Trophoblast cell (in vitro differentiated cells and primary cell): ENCODE measurements at regions not wholly inside any gene's neighbourhood (a gene's known extent, or its start where the extent isn't known, plus 50 kb on each side); places are given as distances from the start of the nearest gene placed in this dataset.

Experiments
- DNase-seq, 2 donors: peaks; one replicate each; pipeline ENCODE4 v3.0.0-alpha.2; 2016
- H2AFZ ChIP-seq: 2 replicates; pipeline ENCODE4 v1.6.1; 2013; ENCODE audit warnings: low read length, moderate library complexity, mild to moderate bottlenecking; ENCODE audit not compliant: insufficient read depth, poor library complexity
- H2AK5ac ChIP-seq: 2 replicates; pipeline ENCODE4 v1.6.1; 2013; ENCODE audit warnings: mild to moderate bottlenecking, low read length
- H2BK120ac ChIP-seq: 2 replicates; pipeline ENCODE4 v1.6.1; 2013; ENCODE audit warnings: low read length, mild to moderate bottlenecking, moderate library complexity; ENCODE audit not compliant: insufficient read depth, poor library complexity
- H2BK12ac ChIP-seq: 2 replicates; pipeline ENCODE4 v1.6.1; 2013; ENCODE audit warnings: mild to moderate bottlenecking, low read length, moderate library complexity
- H2BK5ac ChIP-seq: 2 replicates; pipeline ENCODE4 v1.6.1; 2013; ENCODE audit warnings: low read length, low read depth, moderate library complexity, mild to moderate bottlenecking; ENCODE audit not compliant: poor library complexity
- H3K14ac ChIP-seq: 2 replicates; pipeline ENCODE4 v1.6.1; 2013; ENCODE audit warnings: mild to moderate bottlenecking, low read length
- H3K18ac ChIP-seq: 2 replicates; pipeline ENCODE4 v1.6.1; 2013; ENCODE audit warnings: mild to moderate bottlenecking, low read length
- H3K23ac ChIP-seq: 2 replicates; pipeline ENCODE4 v1.6.1; 2013; ENCODE audit warnings: low read length
- H3K27ac ChIP-seq: 2 replicates; pipeline ENCODE4 v1.5.1; 2013; ENCODE audit warnings: low read depth, mild to moderate bottlenecking, inconsistent platforms, low read length, moderate library complexity
- H3K27me3 ChIP-seq: 2 replicates; pipeline ENCODE4 v1.6.1; 2013; ENCODE audit warnings: inconsistent platforms, mild to moderate bottlenecking, low read length, moderate library complexity; ENCODE audit not compliant: insufficient read depth
- H3K36me3 ChIP-seq, 2 experiments: 1 replicate in 1 of 2; 2 replicates in 1 of 2; pipeline ENCODE4 v1.6.1; 2013; ENCODE audit warnings: low read length in 2 of 2, mild to moderate bottlenecking in 2 of 2, moderate library complexity in 1 of 2; ENCODE audit not compliant: insufficient read depth in 2 of 2, control insufficient read depth in 1 of 2
- H3K4ac ChIP-seq: 2 replicates; pipeline ENCODE4 v1.6.1; 2013; ENCODE audit warnings: low read depth, mild to moderate bottlenecking, low read length, moderate library complexity
- H3K4me1 ChIP-seq, 2 experiments: 1 replicate in 1 of 2; 2 replicates in 1 of 2; pipeline ENCODE4 v1.6.1; 2013; ENCODE audit warnings: low read length in 2 of 2, mild to moderate bottlenecking in 2 of 2, moderate library complexity in 1 of 2; ENCODE audit not compliant: insufficient read depth in 2 of 2, control insufficient read depth in 1 of 2
- H3K4me2 ChIP-seq: 2 replicates; pipeline ENCODE4 v1.6.1; 2013; ENCODE audit warnings: inconsistent platforms, mild to moderate bottlenecking, low read length, moderate library complexity
- H3K4me3 ChIP-seq: 2 replicates; pipeline ENCODE4 v1.5.1; 2013; ENCODE audit warnings: mild to moderate bottlenecking, low read depth, low read length, inconsistent platforms
- H3K79me1 ChIP-seq: one replicate; pipeline ENCODE4 v1.6.1; 2013; ENCODE audit warnings: low read length
- H3K79me2 ChIP-seq: 2 replicates; pipeline ENCODE4 v1.6.1; 2013; ENCODE audit warnings: low read length, mild to moderate bottlenecking; ENCODE audit not compliant: control insufficient read depth, insufficient read depth, poor library complexity
- H3K9ac ChIP-seq: 2 replicates; pipeline ENCODE4 v1.6.1; 2013; ENCODE audit warnings: mild to moderate bottlenecking, low read length
- H3K9me3 ChIP-seq: 2 replicates; pipeline ENCODE4 v1.6.1; 2013; ENCODE audit warnings: low read depth, mild to moderate bottlenecking, control low read depth, inconsistent platforms, low read length; ENCODE audit not compliant: insufficient read depth
- H4K12ac ChIP-seq: 2 replicates; pipeline ENCODE4 v1.6.1; 2013; ENCODE audit warnings: low read depth, mild to moderate bottlenecking, low read length, moderate library complexity
- H4K8ac ChIP-seq: 2 replicates; pipeline ENCODE4 v1.6.1; 2013; ENCODE audit warnings: low read depth, mild to moderate bottlenecking, low read length, moderate library complexity
- H4K91ac ChIP-seq: one replicate; pipeline ENCODE4 v1.6.1; 2013; ENCODE audit warnings: low read depth, mild to moderate bottlenecking, low read length, moderate library complexity
- WGBS: extraction: QIAGEN DNeasy Blood & Tissue Kit; methylation state at CpG from one replicate; pipeline ENCODE4 v1.1.7; 2013; ENCODE audit warnings: missing lambda C conversion rate; ENCODE audit not compliant: insufficient read length, insufficient coverage; ENCODE audit errors: extremely low coverage; 5-methylcytosine and 5-hydroxymethylcytosine counted together

GRCh38 chr6:147015674-147016073 lies 188.5 kb upstream of the STXBP5 start:
- no peak overlapping the region for H3K18ac ChIP-seq
- DNase-seq = no peak
- no peak overlapping the region for H2BK120ac ChIP-seq
- WGBS = no CpG with 5 or more reads among the region's 5 CpGs
- H3K27ac ChIP-seq = no peak overlapping the region
- H3K14ac ChIP-seq = no peak overlapping the region
- H3K9ac ChIP-seq = no peak overlapping the region
- H4K12ac ChIP-seq = no peak overlapping the region
- H3K4me3 ChIP-seq = no peak overlapping the region
- H3K4me2 ChIP-seq = no peak overlapping the region
- H2BK12ac ChIP-seq = no peak overlapping the region
- H3K36me3 ChIP-seq = no peaks in the 10 kb centered on the region
- H2AFZ ChIP-seq = no peak overlapping the region
- H2BK5ac ChIP-seq = no peak overlapping the region
- no peaks in the 10 kb centered on the region for H3K27me3 ChIP-seq
- H3K79me1 ChIP-seq = no peaks in the 10 kb centered on the region
- H3K23ac ChIP-seq = no peak overlapping the region
- H4K91ac ChIP-seq = no peak overlapping the region
- H4K8ac ChIP-seq = no peak overlapping the region
- no peaks in the 10 kb centered on the region for H3K79me2 ChIP-seq
- no peak overlapping the region for H2AK5ac ChIP-seq
- no peak overlapping the region for H3K4ac ChIP-seq
- H3K4me1 ChIP-seq = no peaks in the 10 kb centered on the region
- H3K9me3 ChIP-seq = no peaks in the 10 kb centered on the region

- no peak overlapping the region for H2BK120ac ChIP-seq
- H3K79me2 ChIP-seq = no peaks in the 10 kb centered on the region
- no peak overlapping the region for H2BK5ac ChIP-seq
- no peak overlapping the region for H3K14ac ChIP-seq
- no peak overlapping the region for H2AFZ ChIP-seq
- H3K23ac ChIP-seq = no peak overlapping the region
- no peak overlapping the region for H3K27ac ChIP-seq
- no peak overlapping the region for H3K4ac ChIP-seq
- H3K36me3 ChIP-seq = no peaks in the 10 kb centered on the region
- no peaks in the 10 kb centered on the region for H3K79me1 ChIP-seq
- H3K4me3 ChIP-seq = no peak overlapping the region
- no peak overlapping the region for H3K18ac ChIP-seq
- WGBS = no CpG with 5 or more reads among the region's 3 CpGs
- no peak overlapping the region for H3K4me2 ChIP-seq
- no peaks in the 10 kb centered on the region for H3K4me1 ChIP-seq
- H2AK5ac ChIP-seq = no peak overlapping the region
- H4K12ac ChIP-seq = no peak overlapping the region
- H3K9ac ChIP-seq = no peak overlapping the region
- no peaks in the 10 kb centered on the region for H3K27me3 ChIP-seq
- H3K9me3 ChIP-seq = no peaks in the 10 kb centered on the region
- DNase-seq = no peak
- no peak overlapping the region for H4K8ac ChIP-seq
- no peak overlapping the region for H4K91ac ChIP-seq
- no peak overlapping the region for H2BK12ac ChIP-seq
These were observed 187.8 kb upstream of the STXBP5 start for GRCh38 chr6:147016440-147016839.

GRCh38 chr6:147017153-147017552 lies 187.1 kb upstream of the STXBP5 start:
- H3K4me2 ChIP-seq = no peak overlapping the region
- H4K12ac ChIP-seq = no peak overlapping the region
- H3K4me3 ChIP-seq = no peak overlapping the region
- H3K23ac ChIP-seq = no peak overlapping the region
- no peak overlapping the region for H4K8ac ChIP-seq
- no CpG with 5 or more reads among the region's 4 CpGs for WGBS
- H2AFZ ChIP-seq = no peak overlapping the region
- no peak overlapping the region for H4K91ac ChIP-seq
- H3K36me3 ChIP-seq = no peaks in the 10 kb centered on the region
- H3K27ac ChIP-seq = no peak overlapping the region
- no peak overlapping the region for H2BK5ac ChIP-seq
- no peak overlapping the region for H3K9ac ChIP-seq
- H3K14ac ChIP-seq = no peak overlapping the region
- H2BK120ac ChIP-seq = no peak overlapping the region
- no peaks in the 10 kb centered on the region for H3K9me3 ChIP-seq
- no peaks in the 10 kb centered on the region for H3K79me1 ChIP-seq
- H3K4ac ChIP-seq = no peak overlapping the region
- H2BK12ac ChIP-seq = no peak overlapping the region
- DNase-seq = no peak
- H3K79me2 ChIP-seq = no peaks in the 10 kb centered on the region
- H3K18ac ChIP-seq = no peak overlapping the region
- no peaks in the 10 kb centered on the region for H3K27me3 ChIP-seq
- no peaks in the 10 kb centered on the region for H3K4me1 ChIP-seq
- H2AK5ac ChIP-seq = no peak overlapping the region

GRCh38 chr6:147019001-147019400 lies 185.2 kb upstream of the STXBP5 start:
- Histone ChIP-seq H2BK5ac (no peak overlapping the region), H3K79me1 (no peaks in the 10 kb centered on the region), H3K14ac (no peak overlapping the region), H4K12ac (no peak overlapping the region), H3K4ac (no peak overlapping the region), H2BK120ac (no peak overlapping the region), H3K9me3 (no peaks in the 10 kb centered on the region), H3K27ac (no peak overlapping the region), H4K91ac (no peak overlapping the region), H3K9ac (no peak overlapping the region), H2AK5ac (no peak overlapping the region), H3K23ac (no peak overlapping the region), H2BK12ac (no peak overlapping the region), H3K27me3 (no peaks in the 10 kb centered on the region), H3K4me2 (no peak overlapping the region), H3K36me3 (no peaks in the 10 kb centered on the region), H3K18ac (no peak overlapping the region), H3K4me1 (no peaks in the 10 kb centered on the region), H2AFZ (no peak overlapping the region), H3K79me2 (no peaks in the 10 kb centered on the region), H3K4me3 (no peak overlapping the region), H4K8ac (no peak overlapping the region)
- DNase-seq = no peak
